T-helper 22 cell (primary cell): ENCODE measurements at regions not wholly inside any gene's neighbourhood (a gene's known extent, or its start where the extent isn't known, plus 50 kb on each side); places are given as distances from the start of the nearest gene placed in this dataset.

Experiments
- DNase-seq: peaks from one replicate; pipeline ENCODE4 v3.0.0-alpha.2; 2020; ENCODE audit warnings: low read depth

DNA sequence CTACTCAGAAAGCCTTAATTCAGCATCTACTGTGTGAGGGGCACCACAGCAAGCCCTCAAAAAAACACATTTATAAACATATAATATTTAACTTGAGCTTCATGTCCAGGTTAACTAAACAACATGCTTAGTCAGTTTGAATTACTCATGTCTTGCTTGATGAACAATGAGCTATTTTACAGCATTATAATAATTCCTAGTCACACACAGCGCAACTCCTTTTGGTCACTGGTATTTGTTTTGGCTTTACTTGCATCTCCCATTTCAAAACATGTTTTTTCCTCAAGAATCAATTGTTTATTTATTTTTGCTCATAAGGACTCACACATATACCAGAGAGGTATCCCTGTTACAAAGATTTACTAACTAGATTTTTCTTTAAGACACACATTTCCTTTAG, 616.7 kb upstream of the DAB2 start:
- DNase-seq: no peak

DNA sequence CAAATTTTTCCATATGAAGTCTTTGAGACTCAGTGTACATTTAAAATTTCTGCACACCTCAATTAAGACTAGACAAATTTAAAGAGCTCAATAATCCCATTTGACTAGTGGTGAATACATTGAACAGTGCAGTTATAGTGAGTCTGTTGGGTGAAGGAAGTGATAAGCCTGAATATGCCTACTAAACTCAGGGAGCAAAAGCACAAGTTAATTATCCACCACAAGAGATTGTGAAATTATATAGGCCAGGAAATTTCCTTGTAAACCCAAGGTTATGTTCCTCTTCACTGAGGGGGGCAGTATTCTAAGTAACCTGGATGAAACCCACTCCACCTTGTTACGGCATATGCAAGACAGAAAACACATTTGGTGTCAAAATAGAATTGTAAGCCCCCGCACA, 612.9 kb upstream of the DAB2 start:
- no peak for DNase-seq

DNA sequence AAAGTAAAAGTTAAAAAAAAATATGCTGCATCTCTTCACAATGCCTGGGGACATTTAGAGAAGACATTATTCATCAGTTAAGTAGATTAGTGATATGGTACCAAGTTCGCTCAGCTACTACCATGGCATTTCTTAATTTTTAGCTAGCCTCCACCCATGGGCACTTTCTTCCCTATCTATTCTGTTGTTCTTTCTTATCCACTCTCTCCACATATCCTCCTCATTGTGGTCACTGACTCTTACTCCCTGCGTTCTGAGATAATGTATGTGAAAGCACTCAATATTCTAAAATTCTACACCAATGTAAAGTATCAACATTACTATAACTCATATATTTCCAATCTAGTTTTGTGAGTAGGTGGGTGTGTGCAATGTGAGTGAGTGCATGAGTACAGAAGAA, 609.7 kb upstream of the DAB2 start:
- DNase-seq: no peak

DNA sequence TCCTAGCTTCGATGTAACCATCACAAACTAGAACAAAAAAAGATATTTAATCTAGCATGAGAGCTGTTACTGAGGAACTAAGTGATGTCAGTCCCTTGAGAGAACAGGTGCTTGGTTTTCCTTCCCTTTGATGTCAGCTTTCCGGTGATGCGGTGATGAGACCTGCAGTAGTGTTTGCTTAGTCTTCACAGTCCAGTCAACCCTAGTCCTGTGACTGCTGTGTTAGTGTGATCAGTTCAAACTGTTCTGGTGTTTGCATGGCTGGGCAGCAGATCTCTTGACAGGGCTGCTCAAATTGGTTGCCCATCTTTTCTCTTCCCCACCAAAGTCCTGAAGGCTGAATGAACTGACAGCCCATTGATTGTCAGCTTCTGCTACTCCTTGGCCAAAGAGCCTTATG, 608.6 kb upstream of the DAB2 start:
- DNase-seq: peak; percentile 2

DNA sequence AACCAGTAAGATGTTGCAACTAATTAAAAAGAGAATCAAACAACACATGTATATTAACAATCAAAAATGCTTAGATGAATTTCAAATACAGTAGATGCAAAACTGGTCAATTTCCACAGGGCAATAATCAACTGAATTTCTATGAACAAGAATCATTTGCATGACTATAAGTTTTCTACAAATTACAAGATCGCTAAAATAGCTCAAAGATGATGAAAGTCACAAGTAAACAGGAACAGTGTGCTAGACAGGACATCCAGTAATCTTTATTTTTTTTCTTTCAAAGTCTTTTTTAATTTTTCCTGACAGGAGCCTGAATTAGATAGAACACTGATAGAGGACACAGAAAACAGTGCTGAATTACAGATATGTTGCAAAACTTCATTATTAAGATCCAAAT, 608.2 kb upstream of the DAB2 start:
- no peak for DNase-seq

DNA sequence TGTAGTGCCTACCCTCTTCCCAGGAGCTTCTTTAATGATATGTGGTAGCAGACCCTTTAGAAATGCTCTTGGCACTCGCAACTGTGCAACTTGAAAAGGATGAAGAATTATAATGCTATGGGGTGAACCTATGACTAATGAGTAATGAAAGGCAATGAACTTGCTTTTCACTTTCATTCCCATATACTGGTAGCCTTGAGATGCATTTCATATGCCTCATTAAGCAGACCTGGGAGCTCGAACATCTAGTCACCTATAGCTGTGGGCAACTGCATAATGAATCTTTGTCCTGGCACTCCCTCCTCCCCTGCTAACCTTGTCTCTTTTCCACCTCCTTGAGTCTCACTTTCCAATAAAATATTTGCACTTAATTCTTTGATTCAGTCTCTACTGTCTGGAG, 605.9 kb upstream of the DAB2 start:
- DNase-seq: no peak

DNA sequence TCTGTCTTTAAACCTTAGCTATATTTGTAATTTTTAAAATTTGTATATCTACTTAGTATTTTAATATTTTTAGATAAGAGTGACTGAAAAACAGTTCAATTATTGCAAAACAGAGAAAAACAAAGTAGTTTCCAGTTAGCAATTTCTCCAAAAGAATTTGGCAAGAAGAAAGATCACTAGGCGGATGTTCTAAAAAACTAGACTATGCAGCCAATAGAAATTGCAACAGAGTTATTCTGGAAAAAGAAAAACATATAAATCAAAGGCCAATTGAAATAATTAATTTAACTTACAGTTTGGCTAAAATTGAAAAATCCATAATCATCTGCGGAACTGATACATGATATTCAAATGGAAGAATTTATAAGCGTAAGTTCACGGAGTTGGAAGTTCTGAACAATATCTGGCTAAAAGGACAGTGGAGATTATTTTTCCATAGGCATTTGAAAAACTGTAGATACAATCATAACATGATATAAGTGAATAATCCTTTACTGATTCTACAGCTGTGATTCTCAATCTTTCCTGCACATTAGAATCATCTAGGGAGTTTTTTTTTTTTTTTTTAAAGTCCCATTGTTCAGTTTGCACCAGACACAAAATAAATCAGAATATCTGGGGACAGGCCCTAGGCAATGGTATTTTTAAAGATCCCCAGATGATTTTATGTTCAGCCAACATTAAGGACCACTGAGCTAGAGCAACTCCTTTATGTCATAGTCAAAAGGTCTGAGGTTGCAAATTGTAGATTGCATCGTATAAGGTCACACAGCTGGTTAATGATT, 605.1 kb upstream of the DAB2 start:
- no peak for DNase-seq

DNA sequence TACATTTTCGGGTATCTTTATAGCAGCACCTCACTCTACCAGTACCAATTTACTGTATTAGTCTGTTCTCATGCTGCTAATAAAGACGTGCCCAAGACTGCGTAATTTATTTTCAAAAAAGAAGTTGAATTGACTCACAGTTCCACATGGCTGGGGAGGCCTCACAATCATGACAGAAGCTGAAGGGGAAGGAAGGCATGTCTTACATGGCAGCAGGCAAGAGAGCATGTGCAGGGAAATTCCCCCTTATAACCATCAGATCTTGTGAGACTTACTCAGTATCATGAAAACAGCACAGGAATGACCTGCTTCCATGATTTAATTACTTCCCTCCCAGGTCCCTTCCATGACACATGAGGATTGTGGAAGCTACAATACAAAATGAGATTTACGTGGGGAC, 602.6 kb upstream of the DAB2 start:
- no peak for DNase-seq

DNA sequence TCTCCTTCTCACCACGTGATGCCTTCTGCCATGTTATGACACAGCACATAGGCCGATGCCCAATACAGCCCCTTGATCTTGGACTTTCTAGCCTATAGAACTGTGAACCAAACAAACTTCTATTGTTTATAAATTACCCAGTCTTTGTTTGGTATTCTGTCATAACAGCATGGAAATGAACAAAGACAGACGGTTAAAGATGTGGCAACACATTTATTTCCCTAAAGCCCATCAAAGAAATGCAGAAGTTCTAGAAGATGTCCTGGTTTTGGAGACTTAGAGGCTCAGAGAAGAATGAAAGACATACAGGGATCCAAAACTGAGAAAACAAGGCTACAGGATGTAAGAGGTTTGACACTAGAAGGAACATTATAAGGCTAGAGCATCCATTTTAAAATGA, 600.8 kb upstream of the DAB2 start:
- DNase-seq: no peak

DNA sequence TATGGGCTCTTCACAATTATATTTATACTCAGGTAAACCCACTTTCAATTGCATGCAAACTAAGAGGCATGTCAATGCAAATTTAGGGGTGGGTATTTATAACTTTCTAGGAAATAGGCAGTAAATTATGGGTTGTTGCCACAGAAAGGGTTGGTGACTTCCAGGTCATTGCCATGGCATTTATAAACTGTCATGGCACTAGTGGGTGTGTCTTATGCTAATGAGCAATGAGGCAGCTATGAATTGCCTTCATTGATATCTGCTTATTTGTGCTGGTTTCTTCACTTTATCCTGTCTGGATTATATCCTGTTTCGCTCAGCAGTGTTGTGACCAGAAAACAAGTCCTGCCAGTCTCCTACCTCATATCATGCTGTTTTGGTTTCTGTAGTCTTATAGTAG, 597.3 kb upstream of the DAB2 start:
- no peak for DNase-seq

DNA sequence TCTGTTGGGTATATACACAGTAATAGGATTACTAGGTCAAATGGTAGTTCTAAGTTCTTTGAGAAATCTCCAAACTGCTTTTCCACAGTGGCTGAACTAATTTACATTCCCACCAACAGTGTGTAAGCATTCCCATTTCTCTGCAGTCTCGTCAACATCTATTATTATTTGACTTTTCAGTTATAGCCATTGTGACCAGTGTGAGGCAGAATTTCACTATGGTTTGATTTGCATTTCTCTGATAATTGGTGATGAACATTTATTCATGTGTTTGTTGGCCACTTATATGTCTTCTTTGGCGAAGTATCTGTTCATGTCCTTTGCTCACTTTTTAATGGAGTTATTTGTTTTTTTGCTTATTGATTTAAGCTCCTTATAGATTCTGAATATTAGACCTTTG, 596.2 kb upstream of the DAB2 start:
- no peak for DNase-seq

DNA sequence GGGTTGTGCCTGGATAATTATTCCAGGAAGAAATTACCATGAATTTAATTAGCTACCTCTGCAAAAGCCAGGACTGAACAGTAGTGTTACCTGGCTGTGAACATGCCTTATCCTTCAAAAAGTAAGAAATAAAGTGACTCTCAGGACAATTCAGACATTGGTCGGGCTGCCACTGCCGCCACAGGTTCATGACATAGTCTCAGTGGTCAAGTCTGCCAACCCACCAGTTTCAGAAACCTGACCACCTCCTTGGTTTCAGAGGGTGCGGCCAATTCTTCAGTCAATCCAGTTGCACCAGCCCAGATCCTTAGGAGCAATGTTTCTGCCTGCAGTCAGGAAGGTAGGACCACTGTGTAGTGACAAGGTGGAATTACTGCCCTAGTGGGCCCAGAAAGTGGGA, 593.1 kb upstream of the DAB2 start:
- no peak for DNase-seq

DNA sequence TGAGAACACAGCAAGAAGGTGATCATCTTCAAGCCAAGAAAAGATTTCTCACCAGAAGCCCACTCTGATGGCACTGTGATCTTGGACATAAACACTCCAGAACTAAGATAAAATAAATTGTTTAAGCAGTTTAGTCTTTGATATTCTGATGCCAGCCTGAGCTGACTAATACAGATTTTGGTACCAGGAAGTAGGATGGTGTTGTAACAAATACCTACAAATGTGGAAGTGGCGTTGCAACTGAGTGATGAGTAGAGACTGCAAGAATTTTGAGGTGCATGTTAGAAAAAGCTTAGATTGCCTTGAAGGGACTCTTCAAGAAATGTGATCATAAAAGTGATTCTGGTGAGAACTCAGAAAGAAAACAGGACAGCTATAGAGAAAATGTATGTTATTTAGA, 592.4 kb upstream of the DAB2 start:
- DNase-seq: no peak

DNA sequence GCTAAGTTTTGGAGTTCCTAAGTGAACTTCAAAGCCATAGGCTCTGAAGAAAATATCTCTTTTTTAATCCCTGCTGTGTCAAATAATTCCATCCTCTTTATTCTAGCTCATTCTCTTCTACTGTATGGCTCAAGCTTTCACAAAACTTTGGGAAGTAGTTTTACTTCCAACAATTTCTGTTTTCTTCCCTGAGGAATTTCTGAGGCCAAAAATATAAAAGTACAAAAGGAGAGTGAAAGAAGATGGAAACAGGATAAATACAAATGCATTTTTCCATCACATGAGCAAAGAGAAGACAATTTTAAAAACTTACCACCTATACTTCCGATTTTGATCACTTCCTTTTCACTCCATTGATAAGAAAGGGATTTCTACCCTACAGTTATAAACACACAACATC, 585.7 kb upstream of the DAB2 start:
- DNase-seq: no peak

DNA sequence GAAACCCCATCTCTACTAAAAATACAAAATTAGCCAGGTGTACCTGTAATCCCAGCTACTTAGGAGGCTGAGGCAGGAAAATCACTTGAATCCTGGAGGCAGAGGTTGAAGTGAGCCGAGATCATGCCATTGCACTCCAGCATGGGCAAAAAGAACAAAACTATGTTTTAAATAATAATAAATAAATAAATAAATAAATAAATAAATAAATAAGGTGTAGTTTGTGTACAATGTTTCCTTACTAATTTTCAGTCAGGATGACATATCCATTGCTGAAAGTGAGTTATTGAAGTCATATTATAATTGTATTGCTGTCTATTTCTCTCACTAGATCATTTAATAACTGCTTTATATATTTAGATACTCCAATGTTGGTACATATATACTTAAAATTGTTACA, 581.5 kb upstream of the DAB2 start:
- no peak for DNase-seq

DNA sequence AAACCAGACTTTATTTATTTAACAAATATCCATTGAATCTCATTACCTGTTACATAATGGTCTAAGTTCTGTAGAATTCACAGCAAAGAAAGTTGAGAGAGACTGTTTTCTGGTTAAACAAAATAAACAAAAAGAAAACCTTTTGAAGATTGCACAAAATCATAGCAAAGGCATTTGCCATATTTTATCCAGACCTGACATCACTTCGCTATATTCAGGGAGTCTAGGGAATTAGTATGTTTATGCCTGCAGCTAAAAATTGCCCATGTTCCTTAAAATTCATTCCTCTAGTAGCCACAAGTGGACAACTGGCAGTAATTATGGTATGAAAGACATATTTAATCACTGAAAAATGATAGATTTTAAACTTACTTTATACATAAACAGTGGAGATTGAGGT, 577.0 kb upstream of the DAB2 start:
- DNase-seq: no peak

DNA sequence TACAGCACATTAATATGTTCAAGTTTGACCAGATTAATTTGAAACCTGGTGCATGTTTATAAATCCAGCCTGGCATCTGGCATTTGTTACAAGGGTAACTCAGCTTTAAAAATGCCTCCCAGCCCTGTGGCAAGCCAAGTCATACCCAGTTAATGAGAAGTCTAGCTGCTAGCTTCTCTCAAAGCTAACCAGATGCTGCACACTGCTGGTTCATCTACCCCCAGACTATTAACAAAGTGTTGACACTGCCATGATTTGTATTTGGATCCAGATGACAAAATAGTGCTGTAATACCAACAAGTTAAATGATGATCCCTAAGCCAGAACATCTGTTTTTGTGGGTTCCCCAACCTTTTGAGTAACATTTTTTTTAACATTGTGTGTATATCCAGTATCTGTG, 573.7 kb upstream of the DAB2 start:
- no peak for DNase-seq

DNA sequence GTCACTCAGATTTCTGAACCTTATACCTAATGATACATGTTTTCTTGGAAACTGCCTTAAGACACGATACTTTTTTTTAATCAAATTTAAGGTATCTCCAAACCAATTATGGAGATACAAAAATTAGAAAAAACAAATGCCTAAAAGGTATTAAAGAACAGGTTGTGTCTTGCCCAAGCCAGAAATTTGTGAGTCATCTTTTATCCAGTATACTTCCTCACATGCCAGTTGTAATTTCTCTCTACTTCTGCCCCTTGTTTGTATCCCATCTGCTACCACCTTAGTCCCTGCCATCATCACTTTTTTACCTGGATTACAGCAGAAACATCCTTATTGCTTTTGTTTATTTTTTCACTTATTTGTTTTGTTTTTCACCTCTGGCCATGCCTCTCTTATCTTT, 571.2 kb upstream of the DAB2 start:
- no peak for DNase-seq

DNA sequence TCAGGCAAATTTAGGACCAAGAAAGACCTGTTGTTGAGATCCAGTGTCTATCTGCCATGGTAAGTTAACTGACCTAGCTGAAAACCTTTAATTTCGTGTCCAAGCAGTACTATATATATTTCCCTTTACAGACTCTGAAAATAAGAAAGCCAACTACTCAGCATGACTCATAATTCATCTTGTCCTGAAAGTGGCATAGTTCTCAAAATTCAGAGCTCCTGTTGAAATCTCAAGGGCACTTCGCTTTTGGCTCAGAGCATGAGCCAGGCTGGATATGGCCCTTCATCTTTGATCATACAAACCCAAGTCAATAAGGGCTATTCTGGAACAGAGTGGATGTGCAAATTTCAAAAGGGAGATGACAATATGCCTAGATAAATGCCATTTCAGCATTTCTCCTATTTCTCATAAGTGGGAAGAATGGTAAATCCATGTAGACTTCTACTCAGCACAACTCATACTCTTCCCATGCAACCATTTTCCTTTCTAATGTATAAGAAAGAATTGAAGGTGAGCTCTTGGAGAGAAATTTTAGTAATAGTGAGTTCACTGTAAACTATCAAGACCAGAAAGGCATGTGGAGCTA, 567.9 kb upstream of the DAB2 start:
- DNase-seq: no peak

DNA sequence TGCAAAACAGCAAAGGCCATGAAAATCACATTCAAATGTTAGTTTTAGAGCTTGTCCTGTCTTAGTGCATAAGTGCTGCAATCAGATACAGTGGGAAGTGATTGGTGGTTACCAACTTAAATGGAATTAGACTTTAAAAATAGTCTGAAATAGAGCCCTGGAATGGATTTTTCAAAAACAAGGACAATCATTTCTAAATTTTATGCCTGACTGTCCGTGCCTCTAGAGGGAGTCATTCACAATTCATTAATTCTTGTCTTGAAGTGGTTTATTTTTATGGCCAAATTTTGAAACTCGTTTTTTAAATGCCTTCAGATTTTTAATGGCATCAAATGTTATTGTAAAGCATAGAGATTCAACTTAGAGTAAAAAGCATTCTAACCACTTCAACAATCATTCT, 561.8 kb upstream of the DAB2 start:
- DNase-seq: no peak

DNA sequence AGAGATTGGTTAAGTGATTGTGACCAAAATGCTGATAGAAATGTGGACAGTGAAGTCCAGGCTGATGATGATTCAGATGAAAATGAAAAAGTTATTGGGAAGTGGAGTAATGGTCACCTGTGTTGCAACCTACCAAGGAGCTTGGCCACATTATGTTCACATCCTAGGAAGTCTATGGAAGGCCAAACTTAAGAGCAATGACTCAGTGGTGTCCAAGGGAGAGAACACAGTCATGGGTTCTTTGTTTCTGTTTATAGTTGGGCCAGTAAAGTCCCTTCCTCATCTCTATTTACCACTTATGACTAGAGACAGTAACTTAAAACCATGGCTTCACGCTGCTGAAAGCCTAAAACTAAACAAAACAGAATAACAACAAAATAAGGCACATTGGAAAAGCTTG, 555.3 kb upstream of the DAB2 start:
- DNase-seq: no peak

DNA sequence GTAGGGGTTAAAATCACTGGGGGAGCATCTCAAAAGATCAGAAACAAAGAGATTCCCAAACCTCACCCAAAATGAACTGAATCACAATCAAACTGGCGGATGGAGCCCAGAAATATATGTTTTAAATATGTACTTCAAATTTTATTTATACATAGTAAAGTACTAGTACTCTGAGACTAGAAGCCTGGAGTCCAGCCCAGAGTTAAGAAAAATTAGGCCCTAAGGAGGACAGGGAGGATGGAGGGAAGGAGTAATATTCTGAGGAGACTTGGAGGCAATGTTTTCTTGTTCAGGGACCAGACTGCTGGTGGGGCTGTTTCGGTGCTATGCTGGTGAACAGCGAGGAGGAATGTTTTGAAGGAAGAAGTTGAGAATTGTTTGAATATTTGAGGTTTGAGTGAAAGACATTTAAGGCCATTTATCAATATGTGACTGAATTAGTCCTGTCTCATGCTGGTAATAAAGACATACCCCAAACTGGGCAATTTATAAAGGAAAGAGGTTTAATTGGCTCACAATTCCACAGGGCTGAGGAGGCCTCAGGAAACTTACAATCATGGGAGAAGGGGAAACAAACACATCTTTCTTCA, 552.4 kb upstream of the DAB2 start:
- no peak for DNase-seq

DNA sequence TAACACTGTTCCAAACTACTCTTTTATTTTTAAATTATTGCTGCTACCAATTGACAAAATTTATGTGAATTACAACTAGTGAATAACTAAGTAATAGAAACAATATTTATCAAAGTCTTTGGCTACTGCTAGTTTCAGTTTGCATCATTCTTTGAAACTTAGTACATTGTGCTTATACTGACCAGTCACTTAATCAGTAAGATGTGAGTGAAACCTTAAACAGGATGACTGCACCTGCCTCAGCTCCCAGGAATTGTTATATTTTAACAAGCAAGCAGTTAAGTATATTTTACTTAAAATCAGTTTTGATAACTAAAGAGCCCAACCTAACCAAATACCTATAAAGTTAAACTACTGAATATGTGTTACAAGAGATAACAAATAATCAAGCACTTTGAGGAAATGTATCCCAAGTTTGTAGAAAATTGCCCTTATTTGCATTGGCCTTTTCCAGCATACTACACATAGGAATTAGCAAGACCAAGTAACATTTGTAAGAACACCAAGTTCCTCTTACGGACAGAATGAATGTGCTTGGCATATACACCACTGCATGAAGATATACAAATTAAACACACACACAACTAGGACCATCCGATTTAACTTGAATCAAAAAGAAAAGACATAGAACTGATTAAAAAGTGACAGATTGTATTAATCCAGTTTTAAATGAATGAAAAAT, 545.5 kb upstream of the DAB2 start:
- no peak for DNase-seq
